GM23338 (cell line): ENCODE measurements at regions not wholly inside any gene's neighbourhood (a gene's known extent, or its start where the extent isn't known, plus 50 kb on each side); places are given as distances from the start of the nearest gene placed in this dataset.

Experiments used
- ATAC-seq: fragments of 200-7000 bp; cut with Tn5 transposase; 3 replicates; pipeline ENCODE4 v1.9.1; 2020
- DNase-seq: peaks from one replicate; pipeline ENCODE4 v3.0.0-alpha.2; 2015; ENCODE audit warnings: low spot score
- H2AFZ ChIP-seq: fragments of 200-600 bp; sonication (generic); 2 replicates; pipeline ENCODE4 v1.8.0; 2016; ENCODE audit warnings: antibody characterized with exemption, mild to moderate bottlenecking, moderate library complexity
- H3F3A ChIP-seq: fragments of 200-600 bp; sonication (generic); replicated peaks from 2 replicates; pipeline ENCODE4 v1.8.0; 2017; ENCODE audit warnings: antibody characterized with exemption, mixed run types, low read depth
- H3K27ac ChIP-seq: fragments of 200-600 bp; sonication (generic); 2 replicates; pipeline ENCODE4 v1.6.1; 2016; ENCODE audit warnings: low read depth
- H3K27me3 ChIP-seq: fragments of 200-600 bp; sonication (generic); 2 replicates; pipeline ENCODE4 v1.8.0; 2016; ENCODE audit warnings: mild to moderate bottlenecking, mixed run types, moderate library complexity; ENCODE audit not compliant: insufficient read depth
- H3K36me3 ChIP-seq: fragments of 200-600 bp; sonication (generic); 2 replicates; pipeline ENCODE4 v1.8.0; 2016; ENCODE audit warnings: mild to moderate bottlenecking; ENCODE audit not compliant: insufficient read depth
- H3K4me1 ChIP-seq: fragments of 200-600 bp; sonication (generic); 2 replicates; pipeline ENCODE4 v1.8.0; 2016; ENCODE audit warnings: mild to moderate bottlenecking, moderate library complexity; ENCODE audit not compliant: insufficient read depth
- H3K4me2 ChIP-seq: fragments of 200-600 bp; sonication (generic); 2 replicates; pipeline ENCODE4 v1.7.1; 2017; ENCODE audit warnings: mixed run types
- H3K4me3 ChIP-seq: fragments of 200-600 bp; sonication (generic); 2 replicates; pipeline ENCODE4 v1.6.1; 2016; ENCODE audit warnings: mixed run types
- H3K79me2 ChIP-seq: fragments of 200-600 bp; sonication (generic); replicated peaks from 2 replicates; pipeline ENCODE4 v1.8.0; 2017; ENCODE audit warnings: mild to moderate bottlenecking; ENCODE audit not compliant: insufficient read depth
- H3K9me2 ChIP-seq: fragments of 200-600 bp; sonication (generic); 2 replicates; pipeline ENCODE4 v1.8.0; 2017; ENCODE audit not compliant: insufficient read depth
- H4K20me1 ChIP-seq: fragments of 200-600 bp; sonication (generic); replicated peaks from 2 replicates; pipeline ENCODE4 v1.8.0; 2017; ENCODE audit warnings: mild to moderate bottlenecking; ENCODE audit not compliant: insufficient read depth
- H3K27ac Mint-ChIP-seq: 2 replicates; pipeline ENCODE4 v1.8.0; 2020; ENCODE audit warnings: inconsistent platforms, mild to moderate bottlenecking, moderate library complexity, mixed read lengths
- H3K27me3 Mint-ChIP-seq: 3 replicates; pipeline ENCODE4 v1.8.0; 2022; ENCODE audit warnings: low read depth, mild to moderate bottlenecking, moderate library complexity, mixed read lengths, inconsistent platforms; ENCODE audit not compliant: insufficient read depth, poor library complexity
- H3K36me3 Mint-ChIP-seq: 3 replicates; pipeline ENCODE4 v1.8.0; 2021; ENCODE audit warnings: low read depth, mild to moderate bottlenecking, inconsistent platforms, moderate library complexity, mixed read lengths
- H3K4me1 Mint-ChIP-seq: 3 replicates; pipeline ENCODE4 v1.8.0; 2020; ENCODE audit warnings: mild to moderate bottlenecking, inconsistent platforms, mixed read lengths
- H3K4me3 Mint-ChIP-seq: 3 replicates; pipeline ENCODE4 v1.8.0; 2021; ENCODE audit warnings: moderate library complexity, mild to moderate bottlenecking, inconsistent platforms, mixed read lengths
- H3K9me3 Mint-ChIP-seq: 3 replicates; pipeline ENCODE4 v1.8.0; 2020; ENCODE audit warnings: moderate library complexity, mild to moderate bottlenecking, inconsistent platforms, mixed read lengths
- ETS1 ChIP-seq: IDR thresholded peaks from 2 replicates; pipeline ENCODE4 v1.6.1; 2016; ENCODE audit warnings: antibody characterized with exemption
- EZH2 ChIP-seq: fragments of 200-600 bp; sonication (generic); IDR thresholded peaks from one replicate; pipeline ENCODE4 v1.8.0; 2017; ENCODE audit warnings: antibody characterized with exemption, mild to moderate bottlenecking, low read depth; ENCODE audit not compliant: unreplicated experiment
- JUNB ChIP-seq: IDR thresholded peaks from one replicate; pipeline ENCODE4 v1.6.1; 2016; ENCODE audit warnings: antibody characterized with exemption; ENCODE audit not compliant: unreplicated experiment
- REST ChIP-seq: IDR thresholded peaks from one replicate; pipeline ENCODE4 v1.6.1; 2018; ENCODE audit warnings: antibody characterized with exemption; ENCODE audit not compliant: unreplicated experiment
- STAT1 ChIP-seq: IDR thresholded peaks from one replicate; pipeline ENCODE4 v1.6.1; 2016; ENCODE audit warnings: antibody characterized with exemption; ENCODE audit not compliant: unreplicated experiment
- ZNF114 ChIP-seq: fragments of 250-450 bp; sonication (Bioruptor Pico); IDR thresholded peaks from 2 replicates; pipeline ENCODE4 v1.5.0; 2020; ENCODE audit warnings: mild to moderate bottlenecking, moderate library complexity
- ZNF331 ChIP-seq: fragments of 250-450 bp; sonication (Bioruptor Pico); IDR thresholded peaks from 2 replicates; pipeline ENCODE4 v1.5.0; 2020; ENCODE audit warnings: low read depth, mild to moderate bottlenecking, moderate library complexity

- TF ChIP-seq ZNF331 (no peak), REST (no peak), ZNF114 (no peak), STAT1 (no peak), JUNB (no peak), EZH2 (no peak)
Measured at GRCh38 chr1:98461873-98462385, 199.6 kb upstream of the SNX7 start (continued).

DNA sequence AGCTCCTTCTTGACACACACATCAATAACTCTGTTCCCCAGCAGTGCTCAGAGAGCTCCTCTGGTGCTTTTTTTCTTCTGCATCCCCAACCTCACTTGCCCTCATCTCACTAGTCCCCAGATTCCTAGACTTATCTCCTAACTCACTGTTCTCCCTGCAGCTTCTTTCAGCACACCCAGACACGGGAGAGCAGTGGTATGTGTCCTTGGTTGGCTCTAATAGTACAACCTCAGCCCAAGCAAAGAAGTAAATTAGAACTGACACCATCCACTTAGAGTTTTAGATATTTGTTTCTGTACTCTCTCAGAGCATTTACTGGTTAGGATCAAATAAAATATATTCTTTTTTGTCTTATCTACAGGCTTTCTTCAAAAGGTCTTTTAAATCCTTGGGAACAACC, 201.4 kb upstream of the SNX7 start:
- ATAC-seq, result peak; percentile 34; the same call in 1 of the 3 replicates
- H4K20me1 ChIP-seq, result no peaks in the 10 kb centered on the region
- no peak overlapping the region for H3K4me2 ChIP-seq
- no peak for TF ChIP-seq JUNB
- Mint-ChIP-seq H3K27ac (no peak overlapping the region), H3K27me3 (peaks cover 3% of the 10 kb centered on the region), H3K36me3 (no peaks in the 10 kb centered on the region), H3K4me3 (no peak overlapping the region), H3K9me3 (no peaks in the 10 kb centered on the region), H3K4me1 (peaks cover 14% of the 10 kb centered on the region)
- no peaks in the 10 kb centered on the region for H3K27me3 ChIP-seq
- DNase-seq, result no peak
- no peaks in the 10 kb centered on the region for H3K36me3 ChIP-seq
- H3K9me2 ChIP-seq, result no peaks in the 10 kb centered on the region
- no peaks in the 10 kb centered on the region for H3K79me2 ChIP-seq
- no peak overlapping the region for H2AFZ ChIP-seq
- H3K4me1 ChIP-seq, result peaks cover 6% of the 10 kb centered on the region; the same call in 1 of the 2 replicates
- no peaks in the 10 kb centered on the region for H3F3A ChIP-seq
- H3K4me3 ChIP-seq, result no peak overlapping the region
- no peak overlapping the region for H3K27ac ChIP-seq

DNA sequence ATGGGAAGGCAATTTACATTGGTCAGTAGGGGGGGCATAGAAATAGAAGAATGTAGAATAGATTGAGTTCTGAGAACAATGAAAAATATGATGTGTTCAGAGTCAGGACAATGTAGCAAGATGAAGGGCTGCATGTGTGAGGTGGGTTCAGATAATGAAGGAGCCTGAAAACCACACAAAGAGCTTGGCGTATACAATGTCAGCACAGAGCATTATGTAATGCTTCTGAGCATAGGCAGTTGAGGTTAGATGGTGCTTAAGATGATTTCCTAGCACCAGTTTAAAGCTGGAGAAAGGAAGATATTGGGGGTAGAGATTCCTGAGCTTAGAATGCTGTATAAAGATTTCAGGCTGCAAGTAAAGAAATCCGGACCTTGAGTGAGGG, 202.0 kb upstream of the SNX7 start:
- peaks cover 14% of the 10 kb centered on the region for H3K4me1 Mint-ChIP-seq
- H3K9me3 Mint-ChIP-seq, result no peaks in the 10 kb centered on the region
- no peak overlapping the region for H3K4me3 Mint-ChIP-seq
- H4K20me1 ChIP-seq, result no peaks in the 10 kb centered on the region
- no peak for TF ChIP-seq ETS1
- TF ChIP-seq REST, result no peak
- H3K4me3 ChIP-seq, result no peak overlapping the region
- H3K4me1 ChIP-seq, result peaks cover 6% of the 10 kb centered on the region; the same call in 1 of the 2 replicates
- H3K27ac ChIP-seq, result no peak overlapping the region
- ATAC-seq (no peak), DNase-seq (no peak)
- H3F3A ChIP-seq, result no peaks in the 10 kb centered on the region
- peaks cover 3% of the 10 kb centered on the region for H3K27me3 Mint-ChIP-seq
- no peaks in the 10 kb centered on the region for H3K36me3 ChIP-seq
- H3K79me2 ChIP-seq, result no peaks in the 10 kb centered on the region
- H3K9me2 ChIP-seq, result no peaks in the 10 kb centered on the region
- no peak overlapping the region for H3K27ac Mint-ChIP-seq
- no peak overlapping the region for H3K4me2 ChIP-seq
- H3K27me3 ChIP-seq, result no peaks in the 10 kb centered on the region
- H3K36me3 Mint-ChIP-seq, result no peaks in the 10 kb centered on the region
- no peak overlapping the region for H2AFZ ChIP-seq
